Hepatocyte (in vitro differentiated cells): ENCODE measurements at regions not wholly inside any gene's neighbourhood (a gene's known extent, or its start where the extent isn't known, plus 50 kb on each side); places are given as distances from the start of the nearest gene placed in this dataset.

Experiments
- DNase-seq: peaks from one replicate; pipeline ENCODE4 v3.0.0-alpha.2; 2016; ENCODE audit warnings: low spot score
- H2AFZ ChIP-seq: fragments of 200-600 bp; sonication (generic); 2 replicates; pipeline ENCODE4 v1.6.0; 2016; ENCODE audit warnings: antibody characterized with exemption, mild to moderate bottlenecking
- H3K27ac ChIP-seq: fragments of 200-600 bp; sonication (generic); 2 replicates; pipeline ENCODE4 v1.5.1; 2016; ENCODE audit warnings: mild to moderate bottlenecking
- H3K27me3 ChIP-seq: fragments of 200-600 bp; sonication (generic); 2 replicates; pipeline ENCODE4 v1.6.1; 2016
- H3K36me3 ChIP-seq: fragments of 200-600 bp; sonication (generic); replicated peaks from 2 replicates; pipeline ENCODE4 v1.5.1; 2016; ENCODE audit warnings: low read depth; ENCODE audit not compliant: insufficient read depth
- H3K4me1 ChIP-seq: fragments of 200-600 bp; sonication (generic); 2 replicates; pipeline ENCODE4 v1.5.1; 2016; ENCODE audit warnings: mild to moderate bottlenecking, moderate library complexity; ENCODE audit not compliant: insufficient read depth
- H3K4me2 ChIP-seq: fragments of 200-600 bp; sonication (generic); 2 replicates; pipeline ENCODE4 v1.6.0; 2016
- H3K4me3 ChIP-seq: fragments of 200-600 bp; sonication (generic); 2 replicates; pipeline ENCODE4 v1.5.1; 2016; ENCODE audit warnings: mild to moderate bottlenecking
- H3K79me2 ChIP-seq: fragments of 200-600 bp; sonication (generic); 2 replicates; pipeline ENCODE4 v1.6.0; 2017; ENCODE audit warnings: mild to moderate bottlenecking
- H3K9me2 ChIP-seq: fragments of 200-600 bp; sonication (generic); replicated peaks from 2 replicates; pipeline ENCODE4 v1.6.0; 2017; ENCODE audit warnings: mild to moderate bottlenecking; ENCODE audit not compliant: insufficient read depth
- H3K9me3 ChIP-seq: fragments of 200-600 bp; sonication (generic); 2 replicates; pipeline ENCODE4 v1.5.1; 2016; ENCODE audit warnings: low read depth, mild to moderate bottlenecking
- H4K20me1 ChIP-seq: fragments of 200-600 bp; sonication (generic); 2 replicates; pipeline ENCODE4 v1.6.0; 2016; ENCODE audit warnings: mild to moderate bottlenecking; ENCODE audit not compliant: insufficient read depth, poor library complexity, severe bottlenecking
- CTCF ChIP-seq: fragments of 200-600 bp; sonication (generic); IDR thresholded peaks from 2 replicates; pipeline ENCODE4 v1.5.1; 2016; ENCODE audit warnings: antibody characterized with exemption, mild to moderate bottlenecking; ENCODE audit not compliant: poor library complexity
- EZH2 ChIP-seq: fragments of 200-600 bp; sonication (generic); IDR thresholded peaks from 2 replicates; pipeline ENCODE4 v1.6.1; 2016; ENCODE audit warnings: antibody characterized with exemption, mild to moderate bottlenecking, borderline replicate concordance
- EZH2phosphoT487 ChIP-seq: fragments of 200-600 bp; sonication (generic); IDR thresholded peaks from one replicate; pipeline ENCODE4 v1.6.1; 2018; ENCODE audit warnings: antibody characterized with exemption, mild to moderate bottlenecking, low read depth, moderate library complexity; ENCODE audit not compliant: unreplicated experiment, severe bottlenecking
- WGBS: methylation state at CpG from one replicate; pipeline ENCODE4 v1.1.6; 2016; ENCODE audit warnings: low lambda C conversion rate; ENCODE audit errors: missing lambda C conversion rate; 5-methylcytosine and 5-hydroxymethylcytosine counted together

- Histone ChIP-seq H3K9me3 (no peaks in the 10 kb centered on the region), H4K20me1 (no peaks in the 10 kb centered on the region), H3K36me3 (no peaks in the 10 kb centered on the region), H3K27me3 (no peaks in the 10 kb centered on the region), H3K4me3 (no peak overlapping the region), H3K79me2 (no peaks in the 10 kb centered on the region), H3K4me2 (no peak overlapping the region), H3K27ac (no peak overlapping the region), H3K4me1 (no peaks in the 10 kb centered on the region), H2AFZ (no peak overlapping the region), H3K9me2 (no peaks in the 10 kb centered on the region)
- no peak for DNase-seq
- WGBS: 77% methylated on average over 6 of the region's 6 CpGs
- TF ChIP-seq EZH2: no peak
- no peak for TF ChIP-seq CTCF
- no peak for TF ChIP-seq EZH2phosphoT487
These were observed 83.6 kb downstream of the ENC1 start for GRCh38 chr5:74556631-74557595.

DNA sequence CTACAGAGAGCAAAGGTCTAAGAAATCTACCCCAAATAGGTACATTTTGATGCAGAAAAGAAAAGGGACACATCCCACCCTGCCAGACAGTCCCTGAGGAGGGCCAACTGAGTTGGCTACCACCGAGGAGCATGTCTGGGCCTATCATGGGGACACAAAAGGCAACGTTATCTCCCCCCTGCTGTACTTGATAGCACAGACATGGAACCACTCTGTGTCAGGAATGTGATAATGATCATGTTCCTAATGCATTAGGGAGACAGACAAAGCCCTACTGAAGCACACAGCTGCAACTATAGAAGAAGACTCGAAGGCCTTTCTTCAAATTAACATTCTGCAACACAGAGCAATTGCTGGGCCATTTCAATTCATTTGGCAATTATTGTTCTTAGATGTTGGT, 84.5 kb downstream of the ENC1 start:
- H2AFZ ChIP-seq: no peak overlapping the region
- TF ChIP-seq EZH2phosphoT487: no peak
- no peak for TF ChIP-seq EZH2
- TF ChIP-seq CTCF: no peak
- WGBS: 57% methylated on average over 3 of the region's 3 CpGs

GRCh38 chr5:74552101-74552500, 88.4 kb downstream of the ENC1 start:
- H3K27ac ChIP-seq: no peak overlapping the region
- no peaks in the 10 kb centered on the region for H3K27me3 ChIP-seq
- H3K9me3 ChIP-seq: no peaks in the 10 kb centered on the region
- H3K36me3 ChIP-seq: no peaks in the 10 kb centered on the region
- no peak overlapping the region for H3K4me2 ChIP-seq
- no peak for DNase-seq
- H3K4me1 ChIP-seq: no peaks in the 10 kb centered on the region
- no peaks in the 10 kb centered on the region for H3K79me2 ChIP-seq
- H4K20me1 ChIP-seq: no peaks in the 10 kb centered on the region
- TF ChIP-seq EZH2 (no peak), CTCF (no peak), EZH2phosphoT487 (no peak)
- H3K9me2 ChIP-seq: no peaks in the 10 kb centered on the region
- 70% methylated on average over 4 of the region's 4 CpGs for WGBS
- no peak overlapping the region for H2AFZ ChIP-seq
- no peak overlapping the region for H3K4me3 ChIP-seq

More for the DNA sequence above, 84.5 kb downstream of the ENC1 start:
- H3K9me2 ChIP-seq: no peaks in the 10 kb centered on the region
- no peak for DNase-seq
- no peaks in the 10 kb centered on the region for H3K4me1 ChIP-seq
- no peaks in the 10 kb centered on the region for H3K9me3 ChIP-seq
- no peak overlapping the region for H3K27ac ChIP-seq
- H3K4me2 ChIP-seq: no peak overlapping the region
- no peaks in the 10 kb centered on the region for H3K79me2 ChIP-seq
- no peak overlapping the region for H3K4me3 ChIP-seq
- H3K27me3 ChIP-seq: no peaks in the 10 kb centered on the region
- H4K20me1 ChIP-seq: no peaks in the 10 kb centered on the region
- H3K36me3 ChIP-seq: no peaks in the 10 kb centered on the region
